Astrocyte (in vitro differentiated cells and primary cell): ENCODE measurements at regions not wholly inside any gene's neighbourhood (a gene's known extent, or its start where the extent isn't known, plus 50 kb on each side); places are given as distances from the start of the nearest gene placed in this dataset.

ENCODE experiments used
- CTCF ChIP-seq: IDR thresholded peaks from 2 replicates; pipeline ENCODE4 v1.5.1; 2011; ENCODE audit warnings: low read depth, mild to moderate bottlenecking, inconsistent platforms, low read length, moderate library complexity; ENCODE audit not compliant: insufficient read depth
- EZH2 ChIP-seq: IDR thresholded peaks from 2 replicates; pipeline ENCODE4 v1.6.1; 2012; ENCODE audit warnings: mild to moderate bottlenecking, low read length, inconsistent platforms; ENCODE audit not compliant: insufficient read depth

- no peak for TF ChIP-seq CTCF
- no peak for TF ChIP-seq EZH2
Observed at GRCh38 chr1:55420929-55421716, 206.0 kb upstream of the USP24 start.
